HEK293T (cell line): ENCODE measurements at regions not wholly inside any gene's neighbourhood (a gene's known extent, or its start where the extent isn't known, plus 50 kb on each side); places are given as distances from the start of the nearest gene placed in this dataset.

Experiments
- CTCF ChIA-PET: fragments of 350-600 bp; formaldehyde crosslinking; extraction: SDS; loops from one replicate; lab custom pipeline; 2021; ENCODE audit warnings: antibody characterized with exemption, inconsistent platforms; lab: Yijun Ruan, JAX
- POLR2A ChIA-PET: fragments of 350-600 bp; formaldehyde crosslinking; extraction: SDS; loops from one replicate; lab custom pipeline; 2020; ENCODE audit warnings: antibody characterized with exemption, inconsistent platforms; lab: Yijun Ruan, JAX
- DNase-seq: peaks from one replicate; pipeline ENCODE4 v3.0.0; 2012; ENCODE audit warnings: mixed read lengths; ENCODE audit errors: extremely low spot score
- ARNT ChIP-seq: fragments of 450-650 bp; IDR thresholded peaks from 2 replicates; pipeline ENCODE4 v1.6.1; 2017; ENCODE audit warnings: mild to moderate bottlenecking
- BHLHE40 ChIP-seq: fragments of 450-650 bp; IDR thresholded peaks from 2 replicates; pipeline ENCODE4 v1.6.1; 2016; ENCODE audit warnings: mild to moderate bottlenecking, moderate library complexity, borderline replicate concordance
- CTBP1 ChIP-seq: fragments of 450-650 bp; IDR thresholded peaks from 2 replicates; pipeline ENCODE4 v1.6.1; 2016; ENCODE audit warnings: borderline replicate concordance
- ELF4 ChIP-seq: fragments of 450-650 bp; IDR thresholded peaks from 2 replicates; pipeline ENCODE4 v1.6.1; 2017; ENCODE audit warnings: antibody characterized with exemption
- FOXA1 ChIP-seq: fragments of 450-650 bp; IDR thresholded peaks from 2 replicates; pipeline ENCODE4 v1.6.1; 2016; ENCODE audit warnings: mild to moderate bottlenecking
- FOXK2 ChIP-seq: fragments of 450-650 bp; IDR thresholded peaks from 2 replicates; pipeline ENCODE4 v1.6.1; 2016; ENCODE audit warnings: mild to moderate bottlenecking
- FOXM1 ChIP-seq: fragments of 450-650 bp; IDR thresholded peaks from 2 replicates; pipeline ENCODE4 v1.6.1; 2017; ENCODE audit warnings: mild to moderate bottlenecking, borderline replicate concordance
- HDGF ChIP-seq: fragments of 450-650 bp; IDR thresholded peaks from 2 replicates; pipeline ENCODE4 v1.6.1; 2017; ENCODE audit warnings: antibody characterized with exemption, borderline replicate concordance
- L3MBTL2 ChIP-seq: fragments of 450-650 bp; conservative IDR thresholded peaks from 2 replicates; pipeline ENCODE4 v1.6.1; 2016; ENCODE audit warnings: mild to moderate bottlenecking
- LEF1 ChIP-seq: fragments of 450-650 bp; IDR thresholded peaks from 2 replicates; pipeline ENCODE4 v1.6.1; 2017; ENCODE audit warnings: mild to moderate bottlenecking, borderline replicate concordance
- NFRKB ChIP-seq: fragments of 450-650 bp; IDR thresholded peaks from 2 replicates; pipeline ENCODE4 v1.6.1; 2016; ENCODE audit warnings: mild to moderate bottlenecking, moderate library complexity
- SP1 ChIP-seq: fragments of 450-650 bp; IDR thresholded peaks from 2 replicates; pipeline ENCODE4 v1.6.1; 2017
- SUZ12 ChIP-seq: fragments of 450-650 bp; IDR thresholded peaks from 2 replicates; pipeline ENCODE4 v1.6.1; 2016; ENCODE audit warnings: mild to moderate bottlenecking
- TARDBP ChIP-seq: fragments of 450-650 bp; IDR thresholded peaks from 2 replicates; pipeline ENCODE4 v1.6.1; 2016
- ZNF384 ChIP-seq: fragments of 450-650 bp; IDR thresholded peaks from 2 replicates; pipeline ENCODE4 v1.6.1; 2016
- TF ChIP-seq, protein P1 (sequence below): fragments of 450-650 bp; IDR thresholded peaks from 2 replicates; pipeline ENCODE4 v1.6.1; 2016

DNA sequence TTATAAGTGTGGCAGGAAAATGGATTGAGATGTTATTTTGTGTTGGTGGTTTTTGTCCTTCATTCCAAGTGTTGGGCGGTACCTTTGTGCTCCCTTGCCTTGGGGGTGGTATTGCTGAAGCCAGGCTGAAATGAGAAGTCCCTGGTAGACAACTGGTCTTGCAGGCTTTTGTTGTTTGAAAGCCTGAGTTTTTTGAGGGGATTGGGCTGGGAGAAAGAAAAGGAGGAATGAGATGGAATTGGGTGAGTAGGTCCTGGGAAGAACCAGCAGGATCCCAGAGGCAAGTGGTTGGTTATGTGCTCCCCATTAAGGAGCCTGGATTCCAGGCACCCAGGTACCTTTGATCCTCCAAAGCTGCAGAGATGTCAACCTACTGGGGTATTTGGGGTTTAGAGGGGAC lies 93.7 kb upstream of the SLC2A1 start:
- no peak for DNase-seq
- TF ChIP-seq FOXK2 (no peak), ZNF384 (no peak)
- CTCF ChIA-PET, result no interaction called here
- POLR2A ChIA-PET, result no interaction called here

DNA sequence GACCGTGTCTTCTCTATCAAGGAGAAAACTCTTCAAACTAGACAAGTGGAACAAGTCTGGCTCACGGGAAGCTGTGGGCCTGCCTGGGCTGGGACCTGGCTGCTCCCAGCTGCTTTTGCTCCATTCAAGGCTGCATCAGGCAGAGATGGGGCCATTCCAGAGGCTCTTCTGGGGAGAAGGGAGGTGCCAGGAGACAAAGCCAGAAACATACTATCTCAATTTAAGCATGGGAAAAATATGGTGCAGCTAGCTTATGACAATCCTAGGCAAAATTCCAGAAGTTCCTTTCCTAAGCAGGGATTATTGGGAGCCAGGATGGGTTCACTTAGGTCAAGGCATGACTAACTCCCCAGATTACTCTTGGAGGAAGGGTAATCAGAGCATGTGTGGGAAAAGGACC lies 90.8 kb upstream of the SLC2A1 start:
- TF ChIP-seq BHLHE40 (no peak), LEF1 (no peak), FOXK2 (no peak), L3MBTL2 (no peak), HDGF (no peak), ARNT (no peak), NFRKB (no peak), TARDBP (no peak), CTBP1 (no peak), ZNF384 (no peak), ELF4 (no peak), FOXM1 (no peak)
- DNase-seq, result no peak
- ChIA-PET POLR2A (no interaction called here), CTCF (no interaction called here)

DNA sequence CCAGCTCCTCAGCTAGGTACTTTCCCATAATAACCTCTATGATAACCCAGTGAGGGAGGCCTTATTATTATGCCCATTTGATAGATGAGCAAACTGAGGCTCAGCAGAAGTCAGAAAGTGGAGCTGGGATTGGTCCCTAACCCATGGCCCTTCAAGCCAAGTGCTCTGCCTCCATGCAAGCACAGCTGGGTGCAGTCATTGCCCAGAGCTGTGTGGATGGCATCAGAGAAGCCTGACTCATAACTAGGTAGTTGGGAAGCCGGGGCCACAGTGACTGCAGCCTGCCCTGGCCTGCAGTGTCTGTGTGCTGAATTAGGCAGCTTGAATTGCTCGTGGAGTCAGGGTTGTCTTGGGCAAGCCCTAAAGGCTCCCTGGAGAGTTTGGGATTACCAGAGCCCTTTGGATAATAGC lies 89.9 kb upstream of the SLC2A1 start:
- CTCF ChIA-PET, result no interaction called here
- DNase-seq, result no peak
- POLR2A ChIA-PET, result no interaction called here
- TF ChIP-seq, protein P1, sequence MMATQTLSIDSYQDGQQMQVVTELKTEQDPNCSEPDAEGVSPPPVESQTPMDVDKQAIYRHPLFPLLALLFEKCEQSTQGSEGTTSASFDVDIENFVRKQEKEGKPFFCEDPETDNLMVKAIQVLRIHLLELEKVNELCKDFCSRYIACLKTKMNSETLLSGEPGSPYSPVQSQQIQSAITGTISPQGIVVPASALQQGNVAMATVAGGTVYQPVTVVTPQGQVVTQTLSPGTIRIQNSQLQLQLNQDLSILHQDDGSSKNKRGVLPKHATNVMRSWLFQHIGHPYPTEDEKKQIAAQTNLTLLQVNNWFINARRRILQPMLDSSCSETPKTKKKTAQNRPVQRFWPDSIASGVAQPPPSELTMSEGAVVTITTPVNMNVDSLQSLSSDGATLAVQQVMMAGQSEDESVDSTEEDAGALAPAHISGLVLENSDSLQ, result no peak
- TF ChIP-seq SP1 (no peak), CTBP1 (no peak), ARNT (no peak), SUZ12 (no peak), TARDBP (no peak), NFRKB (no peak), FOXA1 (no peak), FOXK2 (no peak)

DNA sequence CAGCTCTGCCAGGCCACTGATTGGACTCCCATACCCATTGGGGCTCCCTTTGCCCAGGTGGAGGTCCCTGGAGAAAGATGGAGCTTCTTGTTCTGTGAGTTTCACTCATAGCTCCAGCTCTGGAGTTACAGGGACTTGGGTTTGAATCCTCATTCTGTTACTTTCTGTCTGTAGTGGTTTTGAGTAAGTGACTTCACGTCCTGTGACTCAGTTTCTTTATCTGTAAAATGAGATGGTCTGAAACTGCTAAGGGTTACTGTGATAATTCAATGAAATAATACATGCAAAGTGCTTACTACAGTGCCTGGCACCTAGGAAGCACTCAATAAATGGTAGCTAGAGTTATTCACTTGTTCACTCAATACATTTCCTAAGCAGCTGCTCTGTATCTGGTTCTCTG lies 88.5 kb upstream of the SLC2A1 start:
- ChIA-PET CTCF (no interaction called here), POLR2A (no interaction called here)
- TF ChIP-seq FOXA1, result no peak
- TF ChIP-seq, protein P1, result no peak
- no peak for TF ChIP-seq ELF4
- TF ChIP-seq ARNT, result no peak
- TF ChIP-seq NFRKB, result no peak
- no peak for TF ChIP-seq BHLHE40
- no peak for TF ChIP-seq TARDBP
- no peak for TF ChIP-seq L3MBTL2
- TF ChIP-seq CTBP1, result no peak
- no peak for TF ChIP-seq FOXM1
- no peak for TF ChIP-seq ZNF384
- no peak for TF ChIP-seq LEF1
- TF ChIP-seq FOXK2, result no peak
- TF ChIP-seq HDGF, result no peak
- no peak for TF ChIP-seq SP1
- no peak for TF ChIP-seq SUZ12

DNA sequence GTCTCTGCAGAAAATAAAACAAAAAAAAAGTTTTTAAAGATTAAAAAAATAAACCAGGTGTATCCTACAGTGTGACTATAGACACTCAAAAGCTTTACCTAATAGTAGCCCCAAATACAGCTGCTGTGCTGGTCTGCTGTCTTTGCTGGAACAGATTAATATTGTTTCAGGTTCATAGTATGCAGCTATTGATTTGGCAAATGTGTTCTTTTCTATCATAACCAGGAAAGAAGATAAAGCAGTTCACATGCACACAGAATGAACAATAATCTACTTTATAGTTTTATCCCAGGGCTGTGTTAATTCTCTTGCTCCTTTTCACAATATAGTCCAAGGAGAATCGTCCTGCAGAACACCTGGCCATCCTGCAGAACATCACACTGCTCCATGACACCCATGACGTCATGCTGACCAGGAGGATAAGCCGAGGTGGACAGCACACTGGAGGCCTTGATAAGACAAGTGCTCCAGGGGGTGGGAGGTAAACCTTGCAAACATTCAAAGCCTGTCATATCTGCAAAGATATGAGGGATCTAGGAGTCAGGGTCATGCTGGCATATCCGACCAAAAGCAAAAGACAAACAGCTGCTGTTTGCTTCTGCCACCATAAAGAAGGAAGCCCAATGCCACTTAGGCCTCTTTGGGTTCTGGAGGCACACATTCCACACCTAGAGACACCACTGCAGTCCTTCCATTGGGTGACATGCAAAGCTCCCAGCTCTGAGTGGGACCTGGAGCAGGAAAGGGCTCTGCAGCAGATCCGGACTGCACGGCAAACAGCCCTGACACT lies 86.1 kb upstream of the SLC2A1 start:
- DNase-seq, result no peak
- ChIA-PET POLR2A (no interaction called here), CTCF (no interaction called here)
- no peak for TF ChIP-seq FOXM1
- no peak for TF ChIP-seq FOXA1

More for the DNA sequence above, 88.5 kb upstream of the SLC2A1 start:
- DNase-seq, result no peak

DNA sequence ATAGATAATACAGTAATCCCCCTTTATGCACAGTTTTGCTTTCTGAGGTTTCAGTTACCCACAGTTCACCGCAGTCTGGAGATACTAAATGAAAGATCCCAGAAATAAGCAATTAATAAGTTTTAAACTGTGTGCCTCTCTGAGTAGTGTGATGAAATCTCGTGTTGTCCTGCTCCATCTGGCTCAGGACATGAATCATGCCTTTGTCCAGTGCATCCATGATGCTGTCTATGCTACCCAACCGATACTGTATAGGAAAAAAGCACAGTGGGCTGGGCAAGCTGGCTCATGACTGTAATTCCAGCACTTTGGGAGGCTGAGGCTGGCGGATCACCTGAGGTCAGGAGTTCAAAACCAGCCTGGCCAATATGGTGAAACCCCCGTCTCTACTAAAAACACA lies 85.0 kb upstream of the SLC2A1 start:
- ChIA-PET CTCF (no interaction called here), POLR2A (no interaction called here)
- TF ChIP-seq FOXK2, result no peak
- no peak for TF ChIP-seq SUZ12
- TF ChIP-seq L3MBTL2, result no peak
- DNase-seq, result no peak

DNA sequence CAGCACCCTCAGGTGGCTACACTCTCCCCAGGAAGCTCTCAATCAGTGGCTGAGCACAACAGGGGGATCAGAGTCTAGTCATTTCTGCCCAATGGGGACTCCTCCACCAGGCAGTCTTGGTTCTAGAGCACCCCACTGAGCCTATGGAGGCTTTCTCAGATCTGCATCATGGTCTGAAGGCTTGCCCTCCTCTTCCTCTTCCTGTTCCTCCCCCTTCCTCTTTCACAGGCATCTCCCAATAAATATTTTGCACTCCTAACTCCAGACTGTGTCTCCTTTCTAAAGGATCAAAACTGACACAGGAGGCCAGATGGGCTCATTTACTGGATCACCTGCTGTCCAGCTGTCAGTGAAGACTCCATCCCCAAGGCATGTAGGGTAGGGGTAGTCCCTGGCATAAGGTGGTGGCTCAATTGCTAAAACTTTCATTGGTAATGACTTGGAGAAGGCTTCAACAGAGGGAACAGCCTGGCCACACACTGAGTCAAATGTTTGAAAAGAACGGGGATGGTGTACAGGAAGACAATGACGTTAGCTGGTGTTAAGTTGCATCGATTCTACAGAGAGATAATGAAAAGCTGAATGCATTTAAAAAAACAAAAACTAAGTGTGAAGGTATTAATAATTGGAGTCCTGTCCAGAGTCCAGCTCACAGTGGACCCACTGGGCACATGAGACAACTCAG lies 84.2 kb upstream of the SLC2A1 start:
- TF ChIP-seq, protein P1, result no peak
- TF ChIP-seq TARDBP, result no peak
- TF ChIP-seq NFRKB, result no peak
- TF ChIP-seq LEF1, result no peak
- TF ChIP-seq SUZ12, result no peak
- no peak for TF ChIP-seq FOXK2
- TF ChIP-seq ARNT, result no peak
- DNase-seq, result no peak
- ChIA-PET POLR2A (no interaction called here), CTCF (no interaction called here)
